ENCODE measurements at regions not wholly inside any gene's neighbourhood (a gene's known extent, or its start where the extent isn't known, plus 50 kb on each side); places are given as distances from the start of the nearest gene placed in this dataset.

GRCh38 chr3:177883957-177884356 is 652.3 kb upstream of the KCNMB2 start:
- TF ChIP-seq CTCF (IDR thresholded peaks at IDR 0.05) (no peak), POLR2A (IDR thresholded peaks at IDR 0.05) (no peak)
